Iris pigment epithelial cell (primary cell): ENCODE measurements at regions not wholly inside any gene's neighbourhood (a gene's known extent, or its start where the extent isn't known, plus 50 kb on each side); places are given as distances from the start of the nearest gene placed in this dataset.
"Not testable (repeated sequence)": the region's sequence is repeated elsewhere in the genome, so short reads cannot be mapped to it uniquely, and the experiment has no call there.

Experiments used
- DNase-seq: peaks from one replicate; pipeline ENCODE4 v3.0.0-alpha.2; 2011; ENCODE audit warnings: low read depth

- no peak for DNase-seq
Observed at GRCh38 chr14:89743828-89744227, 210.7 kb downstream of the EFCAB11 start.

- DNase-seq = no peak
Observed at GRCh38 chr14:89740241-89740640, 214.3 kb downstream of the EFCAB11 start.

- DNase-seq = peak; percentile 18
Observed at GRCh38 chr14:89736881-89737280, 217.6 kb downstream of the EFCAB11 start.

- DNase-seq = no peak
Observed at GRCh38 chr14:89731396-89731933, 223.1 kb downstream of the EFCAB11 start.

- DNase-seq = no peak
Observed at GRCh38 chr14:89730687-89731086, 223.8 kb downstream of the EFCAB11 start.

- DNase-seq = no peak
Observed at GRCh38 chr14:89728964-89729363, 225.6 kb downstream of the EFCAB11 start.

- not testable (repeated sequence) for DNase-seq
Observed at GRCh38 chr14:89726226-89726625, 228.3 kb downstream of the EFCAB11 start.

- DNase-seq = peak; percentile 23
Observed at GRCh38 chr14:89724628-89724960, 229.9 kb downstream of the EFCAB11 start.

GRCh38 chr14:89723930-89724627 lies 230.5 kb downstream of the EFCAB11 start:
- peak; percentile 23 for DNase-seq

- DNase-seq = no peak
Observed at GRCh38 chr14:89721956-89722355, 232.6 kb downstream of the EFCAB11 start.

- DNase-seq = no peak
Observed at GRCh38 chr14:89720741-89721729, 233.5 kb downstream of the EFCAB11 start.

GRCh38 chr14:89720076-89720687 lies 234.3 kb downstream of the EFCAB11 start:
- DNase-seq = no peak

GRCh38 chr14:89719366-89720075 lies 235.0 kb downstream of the EFCAB11 start:
- DNase-seq = no peak

- DNase-seq = no peak
Observed at GRCh38 chr14:89708982-89709625, 245.4 kb downstream of the EFCAB11 start.

GRCh38 chr14:89707086-89707485 lies 247.4 kb downstream of the EFCAB11 start:
- DNase-seq = no peak

- no peak for DNase-seq
Observed at GRCh38 chr14:89702876-89703200, 251.7 kb downstream of the EFCAB11 start.

GRCh38 chr14:89702073-89702875 lies 252.3 kb downstream of the EFCAB11 start:
- DNase-seq = peak; percentile 64

GRCh38 chr14:89701211-89702043 lies 253.1 kb downstream of the EFCAB11 start:
- DNase-seq = peak; percentile 72

GRCh38 chr14:89700801-89701200 lies 253.7 kb downstream of the EFCAB11 start:
- DNase-seq = no peak

- no peak for DNase-seq
Observed at GRCh38 chr14:89699071-89699470, 255.5 kb downstream of the EFCAB11 start.
